CD4-positive, alpha-beta T cell (primary cell): ENCODE measurements at regions not wholly inside any gene's neighbourhood (a gene's known extent, or its start where the extent isn't known, plus 50 kb on each side); places are given as distances from the start of the nearest gene placed in this dataset.

Experiments used
- ATAC-seq: fragments of 200-7000 bp; cut with Tn5 transposase; one replicate; pipeline ENCODE4 v1.10.0; 2022; ENCODE audit warnings: mild to moderate bottlenecking; ENCODE audit not compliant: poor library complexity
- CTCF ChIA-PET: fragments of 350-600 bp; sonication (Branson Sonifier 250); formaldehyde crosslinking; loops from one replicate; lab custom pipeline; 2021; ENCODE audit warnings: antibody characterized with exemption, inconsistent platforms; lab: Charles Lee
- POLR2A ChIA-PET: fragments of 350-600 bp; sonication (Branson Sonifier 250); formaldehyde crosslinking; loops from one replicate; lab custom pipeline; 2021; ENCODE audit warnings: antibody characterized with exemption, inconsistent platforms; lab: Charles Lee
- DNase-seq, 14 experiments: peaks; one replicate each; pipeline ENCODE4 v3.0.0-alpha.2; 2013 to 2020; ENCODE audit warnings: mixed read lengths in 2 of 14
- H3K27ac ChIP-seq, 2 donors: one replicate each; pipeline versions ENCODE4 v1.5.1 to v1.7.0; 2013; ENCODE audit warnings: low read length in 2 of 2, low read depth in 1 of 2, mild to moderate bottlenecking in 1 of 2
- H3K27me3 ChIP-seq, 2 experiments: 1 replicate in 1 of 2; 2 replicates in 1 of 2; pipeline versions ENCODE4 v1.6.1 to v1.7.0; 2013; ENCODE audit warnings: low read length in 2 of 2, control low read depth in 1 of 2, mild to moderate bottlenecking in 1 of 2, moderate library complexity in 1 of 2; ENCODE audit not compliant: insufficient read depth in 2 of 2, control insufficient read depth in 1 of 2
- H3K36me3 ChIP-seq: one replicate; pipeline ENCODE4 v1.6.1; 2013; ENCODE audit warnings: low read length, control low read depth; ENCODE audit not compliant: insufficient read depth
- H3K4me1 ChIP-seq: one replicate; pipeline ENCODE4 v1.6.1; 2013; ENCODE audit warnings: low read length, control low read depth; ENCODE audit not compliant: insufficient read depth
- H3K4me3 ChIP-seq: one replicate; pipeline ENCODE4 v1.5.1; 2013; ENCODE audit warnings: mild to moderate bottlenecking, low read length, moderate library complexity
- H3K9me3 ChIP-seq, 2 experiments: 1 replicate in 1 of 2; 2 replicates in 1 of 2; pipeline versions ENCODE4 v1.6.1 to v1.7.0; 2013; ENCODE audit warnings: low read length in 2 of 2, mild to moderate bottlenecking in 2 of 2, control low read depth in 1 of 2, moderate library complexity in 1 of 2; ENCODE audit not compliant: control insufficient read depth in 1 of 2, insufficient read depth in 1 of 2
- H3K27ac Mint-ChIP-seq: one replicate; pipeline ENCODE4 v1.8.0; 2020; ENCODE audit warnings: mixed read lengths
- H3K27me3 Mint-ChIP-seq: one replicate; pipeline ENCODE4 v1.8.0; 2021; ENCODE audit warnings: mixed read lengths
- H3K36me3 Mint-ChIP-seq: one replicate; pipeline ENCODE4 v1.8.0; 2021; ENCODE audit warnings: low read depth, mixed read lengths
- H3K4me1 Mint-ChIP-seq: one replicate; pipeline ENCODE4 v1.8.0; 2021; ENCODE audit warnings: low read depth, mixed read lengths
- H3K4me3 Mint-ChIP-seq: one replicate; pipeline ENCODE4 v1.8.0; 2020; ENCODE audit warnings: mild to moderate bottlenecking, mixed read lengths
- H3K9me3 Mint-ChIP-seq: one replicate; pipeline ENCODE4 v1.8.0; 2020; ENCODE audit warnings: mixed read lengths
- CTCF ChIP-seq: fragments of 200-600 bp; IDR thresholded peaks from one replicate; pipeline ENCODE4 v1.8.0; 2022; ENCODE audit warnings: antibody characterized with exemption, mild to moderate bottlenecking
- intact Hi-C, 2 experiments: fragments of 100-400 bp; cut with DNase I in 1 of 2; cut with micrococcal nuclease in 1 of 2; formaldehyde crosslinking; loops; one replicate each; pipeline versions ENCODE4 v1.15.1 to v1.9.0; 2023 to 2025; cut with DNase I, micrococcal nuclease

- peaks cover 0 to 9% of the 10 kb centered on the region in 2 experiments for H3K9me3 ChIP-seq
- POLR2A ChIA-PET, result no interaction called here
Observed at GRCh38 chr7:121002-121785, 71.2 kb upstream of the FAM20C start.

GRCh38 chr7:123237-123636 lies 69.1 kb upstream of the FAM20C start:
- Mint-ChIP-seq H3K27ac (no peak overlapping the region), H3K4me1 (no peaks in the 10 kb centered on the region)
- CTCF ChIA-PET, result no interaction called here

More at GRCh38 chr7:121002-121785, 71.2 kb upstream of the FAM20C start:
- DNase-seq (no peak), ATAC-seq (no peak)
- intact Hi-C loops, result no loop called here
- Histone ChIP-seq H3K4me3 (no peak overlapping the region), H3K27me3 (peaks cover 10 to 13% of the 10 kb centered on the region in 2 experiments), H3K4me1 (peaks cover 5% of the 10 kb centered on the region), H3K36me3 (no peaks in the 10 kb centered on the region), H3K27ac (no peak overlapping the region)
- peaks cover 17% of the 10 kb centered on the region for H3K27me3 Mint-ChIP-seq
- H3K27ac Mint-ChIP-seq, result no peak overlapping the region
- CTCF ChIA-PET, result no interaction called here
- no peaks in the 10 kb centered on the region for H3K4me1 Mint-ChIP-seq
- H3K36me3 Mint-ChIP-seq, result no peaks in the 10 kb centered on the region
- no peaks in the 10 kb centered on the region for H3K9me3 Mint-ChIP-seq
- no peak for TF ChIP-seq CTCF
- H3K4me3 Mint-ChIP-seq, result no peak overlapping the region

GRCh38 chr7:124130-124949 lies 68.0 kb upstream of the FAM20C start:
- H3K36me3 Mint-ChIP-seq, result no peaks in the 10 kb centered on the region
- H3K9me3 Mint-ChIP-seq, result no peaks in the 10 kb centered on the region
- Histone ChIP-seq H3K4me3 (no peak overlapping the region), H3K36me3 (no peaks in the 10 kb centered on the region), H3K4me1 (peaks cover 3% of the 10 kb centered on the region), H3K27me3 (peaks cover 0 to 5% of the 10 kb centered on the region in 2 experiments), H3K27ac (no peak overlapping the region), H3K9me3 (peaks cover 0 to 7% of the 10 kb centered on the region in 2 experiments)
- ATAC-seq, result no peak
- H3K4me3 Mint-ChIP-seq, result no peak overlapping the region
- ChIA-PET CTCF (no interaction called here), POLR2A (no interaction called here)
- no peaks in the 10 kb centered on the region for H3K4me1 Mint-ChIP-seq
- DNase-seq, result no peak
- no peaks in the 10 kb centered on the region for H3K27me3 Mint-ChIP-seq
- TF ChIP-seq CTCF, result no peak
- intact Hi-C loops, result no loop called here
- H3K27ac Mint-ChIP-seq, result no peak overlapping the region

More at GRCh38 chr7:123237-123636, 69.1 kb upstream of the FAM20C start:
- H3K4me3 ChIP-seq, result no peak overlapping the region
- H3K27me3 Mint-ChIP-seq, result peaks cover 7% of the 10 kb centered on the region
- intact Hi-C loops, result no loop called here
- TF ChIP-seq CTCF, result no peak
- DNase-seq (no peak), ATAC-seq (no peak)
- H3K9me3 ChIP-seq, result peaks cover 0 to 9% of the 10 kb centered on the region in 2 experiments
- no peaks in the 10 kb centered on the region for H3K9me3 Mint-ChIP-seq
- H3K4me1 ChIP-seq, result peaks cover 5% of the 10 kb centered on the region
- POLR2A ChIA-PET, result no interaction called here
- no peak overlapping the region for H3K27ac ChIP-seq
- no peaks in the 10 kb centered on the region for H3K36me3 ChIP-seq
- peaks cover 6 to 10% of the 10 kb centered on the region in 2 experiments for H3K27me3 ChIP-seq
- H3K36me3 Mint-ChIP-seq, result no peaks in the 10 kb centered on the region
- no peak overlapping the region for H3K4me3 Mint-ChIP-seq
